T-helper 17 cell (primary cell): ENCODE measurements at regions not wholly inside any gene's neighbourhood (a gene's known extent, or its start where the extent isn't known, plus 50 kb on each side); places are given as distances from the start of the nearest gene placed in this dataset.
"Not testable (repeated sequence)": the region's sequence is repeated elsewhere in the genome, so short reads cannot be mapped to it uniquely, and the experiment has no call there.

Experiments
- ATAC-seq: fragments of 150-1000 bp; cut with Tn5 transposase; 2 replicates; pipeline ENCODE4 v1.10.0; 2021; ENCODE audit warnings: mild to moderate bottlenecking, moderate library complexity
- DNase-seq, 3 donors: peaks; one replicate each; pipeline versions ENCODE4 v3.0.0 to v3.0.0-alpha.2; 2020 to 2021
- H3K9me3 ChIP-seq: one replicate; pipeline ENCODE4 v1.7.0; 2013; ENCODE audit warnings: low read length, mild to moderate bottlenecking; ENCODE audit not compliant: control insufficient read depth, poor library complexity, severe bottlenecking
- H3K27ac Mint-ChIP-seq: one replicate; pipeline ENCODE4 v1.8.0; 2022; ENCODE audit warnings: mild to moderate bottlenecking, moderate library complexity, mixed read lengths
- H3K27me3 Mint-ChIP-seq: one replicate; pipeline ENCODE4 v1.8.0; 2022; ENCODE audit warnings: mixed read lengths
- H3K36me3 Mint-ChIP-seq: one replicate; pipeline ENCODE4 v1.8.0; 2022; ENCODE audit warnings: low read depth, mixed read lengths
- H3K4me1 Mint-ChIP-seq: one replicate; pipeline ENCODE4 v1.8.0; 2022; ENCODE audit warnings: mild to moderate bottlenecking, mixed read lengths
- H3K4me3 Mint-ChIP-seq: one replicate; pipeline ENCODE4 v1.8.0; 2022; ENCODE audit warnings: mild to moderate bottlenecking, moderate library complexity, mixed read lengths

DNA sequence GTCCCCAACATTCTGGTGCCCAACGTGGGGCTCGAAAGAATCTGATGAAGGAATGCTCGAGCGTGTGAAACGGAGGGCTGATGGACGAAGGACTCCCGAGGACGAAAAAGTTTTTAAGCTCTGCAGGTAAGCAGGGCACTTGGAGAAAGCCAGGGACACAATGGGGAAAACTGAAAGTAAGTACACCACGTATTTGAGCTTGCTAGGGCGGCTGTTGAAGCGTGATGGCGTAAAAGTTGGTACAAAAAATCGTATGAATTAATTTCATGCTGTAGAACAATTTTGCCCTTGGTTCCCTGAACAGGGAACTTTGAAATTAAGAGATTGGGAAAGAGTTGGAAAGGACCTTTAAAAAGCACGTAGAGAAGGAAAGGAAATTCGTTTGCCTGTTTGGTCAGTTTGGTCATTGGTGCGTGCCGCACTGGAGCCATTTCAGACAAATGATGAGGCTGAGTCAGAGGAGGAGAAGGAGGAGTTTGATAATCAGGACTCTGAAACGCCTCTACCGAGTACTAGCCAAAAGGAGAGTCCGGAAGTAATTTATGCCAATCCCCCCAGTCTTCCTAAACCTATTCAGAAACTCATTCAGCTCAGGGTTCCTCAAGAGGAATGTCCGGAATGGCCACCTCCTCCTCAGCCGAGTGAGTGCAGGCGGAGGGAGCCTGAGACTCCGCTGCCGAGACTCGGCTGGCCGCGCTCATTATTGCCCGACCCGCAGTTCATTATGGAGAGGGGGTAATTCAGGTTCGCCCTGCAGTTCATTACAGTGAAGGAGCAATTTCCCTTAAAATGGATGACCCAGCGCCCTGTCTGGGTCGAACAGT is 59.2 kb upstream of the PRSS16 start:
- ATAC-seq, result peak; percentile 82
- Mint-ChIP-seq H3K27ac (peak overlapping the region; percentile 74), H3K27me3 (peaks cover 6% of the 10 kb centered on the region)

DNA sequence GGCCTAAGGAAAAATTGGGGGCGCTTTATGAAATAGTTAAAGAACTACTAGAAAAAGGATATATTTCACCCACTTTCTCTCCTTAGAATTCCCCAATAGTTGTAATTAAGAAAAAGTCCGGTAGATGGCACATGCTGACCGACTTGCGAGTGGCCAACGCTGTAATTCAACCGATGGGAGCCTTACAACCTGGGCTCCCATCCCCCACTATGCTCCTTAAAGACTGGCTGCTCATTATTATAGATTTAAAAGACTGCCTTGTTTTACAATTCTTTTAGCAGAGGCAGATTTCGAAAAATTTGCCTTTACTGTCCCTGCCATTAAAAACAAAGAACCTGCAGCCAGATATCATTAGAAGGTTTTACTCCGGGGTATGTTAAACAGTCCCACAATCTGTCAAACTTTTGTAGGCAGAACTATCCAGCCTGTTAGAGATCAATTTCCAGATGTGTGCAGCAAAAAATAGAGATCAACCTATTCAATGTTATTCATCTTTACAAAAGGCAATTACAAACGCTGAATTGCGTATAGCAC is 58.5 kb upstream of the PRSS16 start:
- ATAC-seq (peak; percentile 86), DNase-seq (peak in 2 of 3 donors; percentile 11 to 20)
- peak overlapping the region; percentile 97 for H3K4me3 Mint-ChIP-seq
- peak overlapping the region; percentile 74 for H3K27ac Mint-ChIP-seq
- H3K27me3 Mint-ChIP-seq, result peaks cover 8% of the 10 kb centered on the region
- H3K4me1 Mint-ChIP-seq, result peaks cover 8% of the 10 kb centered on the region
- H3K36me3 Mint-ChIP-seq, result no peaks in the 10 kb centered on the region
- H3K9me3 ChIP-seq, result no peaks in the 10 kb centered on the region

More for the DNA sequence above, 59.2 kb upstream of the PRSS16 start:
- peak overlapping the region; percentile 97 for H3K4me3 Mint-ChIP-seq
- peak in 1 of 3 donors; percentile 17 for DNase-seq
- peaks cover 8% of the 10 kb centered on the region for H3K4me1 Mint-ChIP-seq
- H3K9me3 ChIP-seq, result no peaks in the 10 kb centered on the region
- no peaks in the 10 kb centered on the region for H3K36me3 Mint-ChIP-seq

DNA sequence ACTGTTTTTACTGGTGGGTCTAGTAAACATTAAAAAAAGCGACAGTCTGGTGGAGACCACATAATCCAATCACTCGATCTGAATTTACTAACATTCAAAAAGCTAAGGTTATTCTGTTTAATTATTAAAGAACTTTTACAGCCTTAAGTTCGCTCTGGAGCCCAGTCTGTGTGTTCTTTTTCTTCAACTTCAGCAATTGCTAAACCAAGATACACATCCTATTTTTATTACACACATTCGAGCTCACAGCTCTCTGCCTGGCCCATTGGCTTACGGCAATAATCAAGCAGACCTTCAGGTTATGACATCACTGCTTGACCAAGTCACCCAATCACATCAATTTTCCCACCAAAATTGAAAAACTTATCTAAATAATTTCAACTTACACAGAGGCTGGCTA is 57.4 kb upstream of the PRSS16 start:
- no peak for ATAC-seq
- Mint-ChIP-seq H3K4me1 (peaks cover 8% of the 10 kb centered on the region), H3K27me3 (peaks cover 13% of the 10 kb centered on the region), H3K36me3 (no peaks in the 10 kb centered on the region), H3K27ac (no peak overlapping the region), H3K4me3 (no peak overlapping the region)
- no peaks in the 10 kb centered on the region for H3K9me3 ChIP-seq
- DNase-seq, result no peak

DNA sequence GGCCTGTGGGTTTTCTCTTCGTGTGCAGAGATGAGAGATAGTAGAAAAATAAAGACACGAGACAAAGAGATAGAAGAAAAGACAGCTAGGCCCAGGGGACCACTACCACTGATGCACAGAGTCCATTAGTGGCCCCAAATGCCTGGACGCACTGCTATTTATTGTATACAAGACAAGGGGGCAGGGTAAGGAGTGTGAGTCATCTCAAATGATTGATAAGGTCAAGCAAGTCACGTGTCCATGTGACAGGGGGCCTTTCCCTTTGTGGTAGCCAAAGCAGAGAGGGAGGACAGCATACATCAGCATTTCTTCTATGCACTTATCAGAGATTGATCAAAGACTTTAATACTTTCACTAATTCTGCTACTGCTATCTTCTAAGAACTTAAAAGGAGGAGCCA is 53.0 kb upstream of the PRSS16 start:
- H3K27me3 Mint-ChIP-seq, result peaks cover 28% of the 10 kb centered on the region
- H3K4me1 Mint-ChIP-seq, H3K9me3 ChIP-seq, ATAC-seq, H3K4me3 Mint-ChIP-seq, DNase-seq, H3K36me3 Mint-ChIP-seq: not testable (repeated sequence)
- peak overlapping the region; percentile 68 for H3K27ac Mint-ChIP-seq

DNA sequence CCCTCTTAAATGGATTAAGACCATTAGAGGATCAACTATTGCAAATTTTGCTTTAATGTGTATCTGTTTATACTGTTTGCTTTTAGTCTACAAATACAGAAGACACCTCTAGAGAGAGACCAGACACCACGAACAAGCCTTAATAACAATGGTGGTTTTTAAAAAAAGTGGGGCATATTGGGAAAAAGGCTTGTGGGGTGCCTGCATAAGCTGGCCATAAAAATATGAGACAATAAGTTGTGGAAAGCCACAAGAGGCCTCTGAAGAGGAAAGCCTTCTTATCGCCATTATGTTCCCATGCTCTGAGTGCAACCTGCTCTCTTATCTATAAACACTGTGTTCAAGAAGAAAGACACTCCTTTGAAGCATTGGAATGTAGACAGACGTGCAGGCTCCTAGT is 52.0 kb upstream of the PRSS16 start:
- not testable (repeated sequence) for H3K27ac Mint-ChIP-seq, DNase-seq, H3K4me3 Mint-ChIP-seq, ATAC-seq, H3K9me3 ChIP-seq, H3K4me1 Mint-ChIP-seq, H3K36me3 Mint-ChIP-seq
- peaks cover 30% of the 10 kb centered on the region for H3K27me3 Mint-ChIP-seq
